DND-41 (cell line): ENCODE measurements at regions not wholly inside any gene's neighbourhood (a gene's known extent, or its start where the extent isn't known, plus 50 kb on each side); places are given as distances from the start of the nearest gene placed in this dataset.

Experiments used
- EZH2 ChIP-seq: IDR thresholded peaks from 3 replicates; pipeline ENCODE4 v1.6.1; 2012; ENCODE audit warnings: borderline replicate concordance, low read depth, mild to moderate bottlenecking, moderate library complexity, low read length, inconsistent platforms; ENCODE audit not compliant: severe bottlenecking
- TF ChIP-seq, protein P1 (sequence below): IDR thresholded peaks from 2 replicates; pipeline ENCODE4 v1.5.1; 2012; ENCODE audit warnings: borderline replicate concordance, low read length, moderate library complexity, mild to moderate bottlenecking; ENCODE audit not compliant: poor library complexity, severe bottlenecking; ENCODE audit errors: extremely low read depth

- TF ChIP-seq, protein P1, sequence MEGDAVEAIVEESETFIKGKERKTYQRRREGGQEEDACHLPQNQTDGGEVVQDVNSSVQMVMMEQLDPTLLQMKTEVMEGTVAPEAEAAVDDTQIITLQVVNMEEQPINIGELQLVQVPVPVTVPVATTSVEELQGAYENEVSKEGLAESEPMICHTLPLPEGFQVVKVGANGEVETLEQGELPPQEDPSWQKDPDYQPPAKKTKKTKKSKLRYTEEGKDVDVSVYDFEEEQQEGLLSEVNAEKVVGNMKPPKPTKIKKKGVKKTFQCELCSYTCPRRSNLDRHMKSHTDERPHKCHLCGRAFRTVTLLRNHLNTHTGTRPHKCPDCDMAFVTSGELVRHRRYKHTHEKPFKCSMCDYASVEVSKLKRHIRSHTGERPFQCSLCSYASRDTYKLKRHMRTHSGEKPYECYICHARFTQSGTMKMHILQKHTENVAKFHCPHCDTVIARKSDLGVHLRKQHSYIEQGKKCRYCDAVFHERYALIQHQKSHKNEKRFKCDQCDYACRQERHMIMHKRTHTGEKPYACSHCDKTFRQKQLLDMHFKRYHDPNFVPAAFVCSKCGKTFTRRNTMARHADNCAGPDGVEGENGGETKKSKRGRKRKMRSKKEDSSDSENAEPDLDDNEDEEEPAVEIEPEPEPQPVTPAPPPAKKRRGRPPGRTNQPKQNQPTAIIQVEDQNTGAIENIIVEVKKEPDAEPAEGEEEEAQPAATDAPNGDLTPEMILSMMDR: no peak
- TF ChIP-seq EZH2: no peak
Observed at GRCh38 chr5:87069974-87070608, 197.6 kb upstream of the RASA1 start.
